ENCODE measurements at regions not wholly inside any gene's neighbourhood (a gene's known extent, or its start where the extent isn't known, plus 50 kb on each side); places are given as distances from the start of the nearest gene placed in this dataset.

- no peak overlapping the region for H3T11ph ChIP-seq (ENCODE audit: low read length)
- H2BK12ac ChIP-seq (ENCODE audit: insufficient read length, low read depth, low read length): no peak overlapping the region
- no peaks in the 10 kb centered on the region for H3K4me1 Mint-ChIP-seq
- no peak overlapping the region for H4K5ac ChIP-seq (ENCODE audit: insufficient read length, low read depth, low read length)
- no peak overlapping the region for H3K14ac ChIP-seq (ENCODE audit: insufficient read depth, low read length)
- no peaks in the 10 kb centered on the region for H3K4me1 ChIP-seq (ENCODE audit: insufficient read depth, low read length)
- H3K36me3 Mint-ChIP-seq (ENCODE audit: insufficient read depth in 1 of 3, low read depth in 3 of 3): peaks cover 0 to 7% (median 0%) of the 10 kb centered on the region in 3 experiments; a peak in 2 of 7 replicates
- no peaks in the 10 kb centered on the region for H4K20me1 ChIP-seq (ENCODE audit: control insufficient read depth, insufficient read depth, insufficient read length)
- H3K23ac ChIP-seq (ENCODE audit: insufficient read length, low read depth, low read length): no peak overlapping the region
- no peak overlapping the region for H3K27ac ChIP-seq (ENCODE audit: insufficient read length, low read depth, low read length)
- no peaks in the 10 kb centered on the region for H3K27me3 Mint-ChIP-seq (ENCODE audit: low read depth)
- no peak overlapping the region for H3K4ac ChIP-seq (ENCODE audit: low read depth, low read length)
- no peak overlapping the region for H2AFZ ChIP-seq (ENCODE audit: low read length)
- H2BK5ac ChIP-seq (ENCODE audit: insufficient read length, low read length): no peak overlapping the region
- H3K27me3 ChIP-seq (ENCODE audit: insufficient read depth, low read length): no peaks in the 10 kb centered on the region
- peaks cover 8 to 13% of the 10 kb centered on the region in 2 experiments; a peak in 3 of 5 replicates for H3K9me3 Mint-ChIP-seq
- H3K79me2 ChIP-seq (ENCODE audit: insufficient read depth, low read length): no peaks in the 10 kb centered on the region
- no peak overlapping the region for H3K4me2 ChIP-seq (ENCODE audit: insufficient read depth, insufficient read length, low read length)
- H3K4me3 Mint-ChIP-seq: no peak overlapping the region
- H3K9ac ChIP-seq (ENCODE audit: extremely low read depth, insufficient read length, low read length): no peak overlapping the region
- no peak overlapping the region for H3K56ac ChIP-seq (ENCODE audit: insufficient read length, low read depth, low read length)
- DNase-seq: no peak
- WGBS (ENCODE audit: extremely low coverage, insufficient read length, low lambda C conversion rate): no CpG with 5 or more reads among the region's 3 CpGs
- no peak overlapping the region for H4K8ac ChIP-seq (replicated peaks; ENCODE audit: insufficient read length, low read depth, low read length)
- H2AK5ac ChIP-seq (ENCODE audit: insufficient read length, low read length): no peak overlapping the region
- no peaks in the 10 kb centered on the region for H3K23me2 ChIP-seq (ENCODE audit: insufficient read length, low read depth, low read length, poor library complexity, severe bottlenecking)
- no peak for TF ChIP-seq CTCF (conservative IDR thresholded peaks at IDR 0.05)
- no peaks in the 10 kb centered on the region for H3K9me3 ChIP-seq (ENCODE audit: control insufficient read depth, low read depth, low read length)
- no peaks in the 10 kb centered on the region for H3K79me1 ChIP-seq (ENCODE audit: insufficient read depth, low read depth, low read length, poor library complexity, severe bottlenecking)
- no peak overlapping the region for H2BK20ac ChIP-seq (ENCODE audit: low read depth, low read length, poor library complexity, severe bottlenecking)
- H4K91ac ChIP-seq (ENCODE audit: insufficient read length, low read depth, low read length): no peak overlapping the region
- no peak overlapping the region for H3K27ac Mint-ChIP-seq
- H2BK120ac ChIP-seq (ENCODE audit: low read depth, low read length, poor library complexity, severe bottlenecking): no peak overlapping the region
- no peak overlapping the region for H3K18ac ChIP-seq (ENCODE audit: insufficient read length, low read depth, low read length)
- H2BK15ac ChIP-seq (ENCODE audit: low read depth, low read length): no peak overlapping the region
Measured at GRCh38 chr13:34243403-34243802, 425.5 kb downstream of the RFC3 start.

Data from H9 (cell line).